Transverse colon (tissue), 4 donors: ENCODE measurements at regions not wholly inside any gene's neighbourhood (a gene's known extent, or its start where the extent isn't known, plus 50 kb on each side); places are given as distances from the start of the nearest gene placed in this dataset.

Experiments used
- DNase-seq: peaks from one replicate; pipeline ENCODE4 v3.0.0-alpha.2; 2019
- H3K27ac ChIP-seq, 4 donors: fragments of 200-600 bp; sonication (generic); 2 replicates each; pipeline ENCODE4 v1.5.1; 2016 to 2018; ENCODE audit warnings: inconsistent platforms in 4 of 4
- H3K27me3 ChIP-seq: fragments of 200-600 bp; sonication (generic); 2 replicates; pipeline ENCODE4 v1.5.1; 2017; ENCODE audit warnings: inconsistent platforms
- H3K36me3 ChIP-seq, 4 donors: fragments of 200-600 bp; sonication (generic); 2 replicates each; pipeline ENCODE4 v1.5.1; 2017 to 2019; ENCODE audit warnings: inconsistent platforms in 4 of 4
- H3K4me1 ChIP-seq, 4 donors: fragments of 200-600 bp; sonication (generic); 2 replicates each; pipeline ENCODE4 v1.5.1; 2017 to 2020; ENCODE audit warnings: inconsistent platforms in 4 of 4
- H3K4me3 ChIP-seq, 4 donors: fragments of 200-600 bp; sonication (generic); 1 replicate in 1 of 4; 2 replicates in 3 of 4; pipeline versions ENCODE4 v1.5.1 to v1.6.1; 2017 to 2019; ENCODE audit warnings: inconsistent platforms in 4 of 4
- H3K9me3 ChIP-seq, 2 donors: fragments of 200-600 bp; sonication (generic); 2 replicates each; pipeline ENCODE4 v1.5.1; 2017 to 2019; ENCODE audit warnings: inconsistent platforms in 2 of 2
- EP300 ChIP-seq: sonication (generic); formaldehyde crosslinking; IDR thresholded peaks from one replicate; pipeline ENCODE4 v1.6.1; 2017; ENCODE audit warnings: antibody characterized with exemption, low read depth
- POLR2A ChIP-seq: fragments of 450-650 bp; IDR thresholded peaks from one replicate; pipeline ENCODE4 v1.6.1; 2016; ENCODE audit warnings: antibody characterized with exemption, mild to moderate bottlenecking, moderate library complexity
- POLR2AphosphoS5 ChIP-seq, 3 donors: sonication (generic); formaldehyde crosslinking; IDR thresholded peaks; one replicate each; pipeline ENCODE4 v1.6.1; 2016; ENCODE audit warnings: antibody characterized with exemption in 3 of 3
- WGBS, 2 donors: methylation state at CpG; one replicate each; pipeline ENCODE4 v1.1.5; 2018; ENCODE audit warnings: low coverage in 1 of 2; 5-methylcytosine and 5-hydroxymethylcytosine counted together
- in situ Hi-C, 4 donors: fragments of 200-750 bp; cut with MboI; loops; one replicate each; pipeline versions ENCODE4 v1.15.0 to v1.15.1; 2017; ENCODE audit warnings: low sequenced_read_pairs in 3 of 4, low pct_ligation_motif_present in 1 of 4, low pct_unique_long_range_greater_than_20kb in 1 of 4
- intact Hi-C: fragments of 100-400 bp; cut with DNase I; formaldehyde crosslinking; loops from one replicate; pipeline ENCODE4 v1.15.1; 2023; ENCODE audit warnings: low total_unique reads
- TF ChIP-seq, protein P1 (sequence below), 5 experiments: fragments of 200-600 bp in 3 of 5; fragments of 450-650 bp in 2 of 5; sonication (generic) in 3 of 5; IDR thresholded peaks; 1 replicate in 2 of 5; 2 replicates in 3 of 5; pipeline ENCODE4 v1.5.1; 2016 to 2017; ENCODE audit warnings: antibody characterized with exemption in 5 of 5, inconsistent platforms in 3 of 5, mild to moderate bottlenecking in 2 of 5, moderate library complexity in 1 of 5

DNA sequence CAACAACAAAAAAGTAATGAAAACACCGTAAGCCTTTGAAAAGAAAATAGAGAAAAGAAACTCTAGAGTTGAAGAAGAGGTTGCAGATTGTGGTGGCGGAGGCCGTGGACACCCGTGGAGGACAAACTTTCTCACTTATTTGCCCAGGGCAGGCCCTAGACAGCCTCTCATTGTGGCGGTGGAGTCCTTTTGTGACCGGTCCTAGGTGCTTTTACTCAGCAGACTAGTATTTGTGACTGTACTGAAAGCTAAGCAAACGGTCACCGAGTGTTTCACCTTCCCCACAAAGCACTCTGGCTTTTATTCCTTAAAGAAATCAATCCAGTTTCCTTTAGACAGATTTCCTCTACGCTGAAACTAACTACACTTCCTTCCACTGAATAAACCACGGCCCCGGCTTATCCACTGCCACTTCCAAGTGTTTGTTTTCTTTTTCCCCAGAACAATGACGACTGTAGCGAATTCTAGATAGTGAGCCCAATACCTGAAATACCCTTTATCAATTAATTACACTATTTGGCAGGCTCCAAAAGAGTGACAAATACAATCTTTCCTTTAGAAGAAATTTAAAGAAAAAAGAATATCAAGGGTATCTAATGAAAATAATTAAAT, 210.2 kb upstream of the TARS1 start:
- TF ChIP-seq, protein P1, sequence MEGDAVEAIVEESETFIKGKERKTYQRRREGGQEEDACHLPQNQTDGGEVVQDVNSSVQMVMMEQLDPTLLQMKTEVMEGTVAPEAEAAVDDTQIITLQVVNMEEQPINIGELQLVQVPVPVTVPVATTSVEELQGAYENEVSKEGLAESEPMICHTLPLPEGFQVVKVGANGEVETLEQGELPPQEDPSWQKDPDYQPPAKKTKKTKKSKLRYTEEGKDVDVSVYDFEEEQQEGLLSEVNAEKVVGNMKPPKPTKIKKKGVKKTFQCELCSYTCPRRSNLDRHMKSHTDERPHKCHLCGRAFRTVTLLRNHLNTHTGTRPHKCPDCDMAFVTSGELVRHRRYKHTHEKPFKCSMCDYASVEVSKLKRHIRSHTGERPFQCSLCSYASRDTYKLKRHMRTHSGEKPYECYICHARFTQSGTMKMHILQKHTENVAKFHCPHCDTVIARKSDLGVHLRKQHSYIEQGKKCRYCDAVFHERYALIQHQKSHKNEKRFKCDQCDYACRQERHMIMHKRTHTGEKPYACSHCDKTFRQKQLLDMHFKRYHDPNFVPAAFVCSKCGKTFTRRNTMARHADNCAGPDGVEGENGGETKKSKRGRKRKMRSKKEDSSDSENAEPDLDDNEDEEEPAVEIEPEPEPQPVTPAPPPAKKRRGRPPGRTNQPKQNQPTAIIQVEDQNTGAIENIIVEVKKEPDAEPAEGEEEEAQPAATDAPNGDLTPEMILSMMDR (IDR thresholded peaks at IDR 0.05), result no peak
- TF ChIP-seq EP300 (no peak), POLR2A (no peak), POLR2AphosphoS5 (IDR thresholded peaks at IDR 0.05) (no peak)
- intact Hi-C loops, result loop anchor here (10.0 kb wide), 1 partner anchor 184 kb away; no protein-coding TSS in a partner anchor
- no peak overlapping the region for H3K4me3 ChIP-seq
- no peak overlapping the region for H3K27ac ChIP-seq
- DNase-seq, result no peak
- H3K9me3 ChIP-seq, result no peaks in the 10 kb centered on the region
- peaks cover 0 to 17% (median 0%) of the 10 kb centered on the region in 4 donors for H3K4me1 ChIP-seq
- WGBS, 2 donors, result 74 to 81% methylated on average over 13 of the region's 13 CpGs
- H3K27me3 ChIP-seq, result no peaks in the 10 kb centered on the region
- H3K36me3 ChIP-seq, result no peaks in the 10 kb centered on the region
- in situ Hi-C loops, result no loop called here

DNA sequence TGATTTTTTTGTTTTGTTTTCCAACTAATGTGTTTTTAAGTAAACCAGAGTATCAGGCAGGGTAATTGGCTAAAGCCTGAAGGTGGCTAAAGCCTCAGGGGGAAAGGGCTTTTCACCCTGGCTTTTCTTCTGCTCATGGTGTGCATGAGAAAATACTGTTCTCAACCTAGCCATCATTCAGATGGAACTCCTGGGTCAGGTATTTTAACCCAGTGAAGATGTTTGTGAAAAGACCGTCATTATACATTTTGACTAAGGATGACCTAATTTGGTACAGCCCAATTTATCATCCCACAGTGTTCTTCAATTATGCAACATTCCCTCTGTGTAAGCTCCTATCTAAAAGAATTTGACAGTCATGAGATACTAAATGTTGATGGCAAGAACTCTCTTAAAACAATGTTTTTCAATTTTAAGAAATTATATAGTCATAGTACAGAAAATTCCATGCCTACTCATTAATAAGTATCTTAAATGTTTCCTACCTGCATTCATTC, 209.5 kb upstream of the TARS1 start:
- no peaks in the 10 kb centered on the region for H3K9me3 ChIP-seq
- in situ Hi-C loops, result no loop called here
- H3K27ac ChIP-seq, result no peak overlapping the region
- WGBS, 2 donors, result 69 to 88% methylated on average over 1 of the region's 1 CpG
- TF ChIP-seq, protein P1 (IDR thresholded peaks at IDR 0.05), result no peak
- no peak for TF ChIP-seq EP300
- no peak for TF ChIP-seq POLR2AphosphoS5 (IDR thresholded peaks at IDR 0.05)
- no peaks in the 10 kb centered on the region for H3K27me3 ChIP-seq
- intact Hi-C loops, result loop anchor here (10.0 kb wide), 1 partner anchor 184 kb away; no protein-coding TSS in a partner anchor
- DNase-seq, result no peak
- H3K4me3 ChIP-seq, result no peak overlapping the region
- peaks cover 0 to 24% (median 0%) of the 10 kb centered on the region in 4 donors for H3K4me1 ChIP-seq
- H3K36me3 ChIP-seq, result no peaks in the 10 kb centered on the region

DNA sequence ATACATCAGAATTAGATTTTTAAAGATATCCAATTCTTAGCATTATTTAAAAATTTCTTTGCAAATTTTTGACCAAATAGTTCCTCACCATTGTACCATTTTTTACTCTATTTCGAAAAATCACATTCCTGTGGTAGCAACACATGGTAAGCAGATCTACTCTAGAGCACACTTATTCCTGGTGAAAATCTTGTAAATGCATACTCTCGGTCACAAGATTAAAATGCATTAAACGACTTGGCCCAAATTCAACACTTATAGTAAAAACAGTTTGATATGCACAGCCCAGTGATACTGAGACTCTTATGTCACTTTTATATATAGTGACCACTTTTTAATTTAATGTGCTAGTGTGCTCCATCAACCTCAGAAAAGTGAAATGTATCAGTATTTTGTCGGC, 208.8 kb upstream of the TARS1 start:
- Histone ChIP-seq H3K27me3 (no peaks in the 10 kb centered on the region), H3K4me1 (peaks cover 0 to 28% (median 0%) of the 10 kb centered on the region in 4 donors), H3K4me3 (no peak overlapping the region), H3K27ac (no peak overlapping the region), H3K36me3 (no peaks in the 10 kb centered on the region), H3K9me3 (no peaks in the 10 kb centered on the region)
- no peak for TF ChIP-seq POLR2AphosphoS5 (IDR thresholded peaks at IDR 0.05)
- no peak for TF ChIP-seq POLR2A
- TF ChIP-seq, protein P1 (IDR thresholded peaks at IDR 0.05), result no peak
- no peak for TF ChIP-seq EP300
- intact Hi-C loops (loop anchor here (10.0 kb wide), 1 partner anchor 183 kb away; no protein-coding TSS in a partner anchor), in situ Hi-C loops (no loop called here)
- DNase-seq, result no peak
- WGBS, 2 donors, result 75 to 85% methylated on average over 3 to 4 of the region's 4 CpGs

DNA sequence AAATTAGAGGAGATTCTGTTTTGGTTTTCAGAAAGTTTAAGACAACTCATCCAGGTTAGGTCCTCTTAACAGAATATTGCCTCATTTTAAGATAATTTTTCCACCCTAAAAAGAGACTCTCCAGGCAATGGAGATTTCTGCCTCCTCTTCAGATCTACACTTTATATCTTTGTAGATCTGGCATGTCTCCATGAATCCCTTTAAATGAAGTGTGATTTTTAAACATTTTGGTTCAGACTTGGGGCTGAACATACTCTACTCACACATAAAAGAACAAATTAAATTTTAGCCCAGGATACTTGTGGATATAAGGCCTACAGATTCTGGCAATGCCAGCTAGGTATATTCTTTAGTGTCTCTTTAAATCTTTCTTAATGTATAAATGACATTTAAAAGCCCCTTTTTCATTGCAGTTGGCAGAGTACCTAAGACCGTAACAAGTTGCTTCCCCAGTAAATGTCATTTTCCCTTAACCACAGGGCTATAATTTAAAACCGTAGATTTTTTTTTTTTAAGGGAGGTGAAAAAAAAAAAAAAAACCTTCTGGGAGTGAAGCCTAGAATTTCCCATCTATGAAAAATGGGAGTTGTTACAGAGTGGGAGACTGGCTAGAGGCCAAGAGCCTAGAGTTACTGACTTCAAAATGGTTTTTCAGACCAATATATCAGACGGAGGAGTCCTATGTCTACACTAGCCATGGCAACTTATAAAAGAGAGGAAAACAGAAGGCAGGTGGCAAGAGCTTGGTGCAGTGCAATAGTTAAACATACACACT, 207.8 kb upstream of the TARS1 start:
- no peak for DNase-seq
- 20 to 38% methylated on average over 3 of the region's 3 CpGs for WGBS, 2 donors

More for the DNA sequence above, 207.8 kb upstream of the TARS1 start:
- Histone ChIP-seq H3K36me3 (no peaks in the 10 kb centered on the region), H3K4me1 (peaks cover 0 to 26% (median 0%) of the 10 kb centered on the region in 4 donors), H3K9me3 (no peaks in the 10 kb centered on the region), H3K27ac (no peak overlapping the region), H3K27me3 (no peaks in the 10 kb centered on the region), H3K4me3 (no peak overlapping the region)
- TF ChIP-seq EP300, result no peak
- TF ChIP-seq POLR2AphosphoS5 (IDR thresholded peaks at IDR 0.05), result peak in 1 of 3 donors; percentile 15
- in situ Hi-C loops (no loop called here), intact Hi-C loops (loop anchor here (10.0 kb wide), 1 partner anchor 182 kb away; no protein-coding TSS in a partner anchor)
